Stimulated activated naive CD8-positive, alpha-beta T cell treated with anti-CD3 and anti-CD28 coated beads, Interleukin-15, amount 100 ng/mL, for 72 hours (primary cell): ENCODE measurements at regions not wholly inside any gene's neighbourhood (a gene's known extent, or its start where the extent isn't known, plus 50 kb on each side); places are given as distances from the start of the nearest gene placed in this dataset.

Experiments
- ATAC-seq: fragments of 150-1000 bp; cut with Tn5 transposase; 2 replicates; pipeline ENCODE4 v1.10.0; 2021; ENCODE audit warnings: mild to moderate bottlenecking, moderate library complexity
- DNase-seq, 2 donors: peaks; one replicate each; pipeline ENCODE4 v3.0.0; 2021 to 2022
- H3K27ac Mint-ChIP-seq, 2 donors: one replicate each; pipeline ENCODE4 v1.8.0; 2022; ENCODE audit warnings: mild to moderate bottlenecking in 2 of 2, mixed read lengths in 2 of 2, moderate library complexity in 2 of 2
- H3K27me3 Mint-ChIP-seq: one replicate; pipeline ENCODE4 v1.8.0; 2022; ENCODE audit warnings: mixed read lengths
- H3K4me1 Mint-ChIP-seq: one replicate; pipeline ENCODE4 v1.8.0; 2022; ENCODE audit warnings: mild to moderate bottlenecking, mixed read lengths
- H3K4me3 Mint-ChIP-seq, 2 donors: one replicate each; pipeline ENCODE4 v1.8.0; 2022; ENCODE audit warnings: mild to moderate bottlenecking in 2 of 2, mixed read lengths in 2 of 2, moderate library complexity in 1 of 2
- H3K9me3 Mint-ChIP-seq, 2 donors: one replicate each; pipeline ENCODE4 v1.8.0; 2022; ENCODE audit warnings: mixed read lengths in 2 of 2

- no peak overlapping the region for H3K4me3 Mint-ChIP-seq
- ATAC-seq (no peak), DNase-seq (no peak)
- H3K27me3 Mint-ChIP-seq, result peaks cover 8% of the 10 kb centered on the region
- no peak overlapping the region for H3K27ac Mint-ChIP-seq
- no peaks in the 10 kb centered on the region for H3K9me3 Mint-ChIP-seq
- peaks cover 4% of the 10 kb centered on the region for H3K4me1 Mint-ChIP-seq
Observed at GRCh38 chrX:71000139-71000538, 68.0 kb downstream of the SNX12 start.

- peak in 1 of 2 donors; percentile 8 for DNase-seq
- H3K4me3 Mint-ChIP-seq, result no peak overlapping the region
Observed at GRCh38 chrX:70998411-70999027, 67.6 kb upstream of the SLC7A3 start.

DNA sequence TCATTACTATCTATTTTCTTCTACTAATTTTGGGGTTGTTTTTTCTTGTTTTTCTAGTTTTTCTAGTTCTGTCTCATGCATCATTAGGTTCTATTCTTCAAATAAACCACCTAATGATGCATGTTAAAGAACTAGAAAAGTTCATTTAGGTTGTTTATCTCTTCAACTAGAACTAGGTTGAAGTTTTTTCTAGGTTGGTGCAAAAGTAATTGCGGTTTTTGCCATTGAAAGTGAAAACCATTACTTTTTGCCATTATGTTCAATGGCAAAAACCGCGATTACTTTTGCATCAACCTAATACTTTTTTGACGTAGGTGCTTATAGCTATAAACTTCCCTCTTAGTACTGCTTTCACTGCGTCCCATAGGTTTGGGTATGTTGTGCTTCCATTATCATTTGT is 64.4 kb upstream of the SLC7A3 start:
- Mint-ChIP-seq H3K27me3 (peaks cover 8% of the 10 kb centered on the region), H3K9me3 (peaks cover 0 to 5% of the 10 kb centered on the region in 2 donors), H3K27ac (no peak overlapping the region), H3K4me1 (peaks cover 4% of the 10 kb centered on the region), H3K4me3 (no peak overlapping the region)
- ATAC-seq (no peak), DNase-seq (no peak)

More at GRCh38 chrX:70998411-70999027, 67.6 kb upstream of the SLC7A3 start:
- peaks cover 4% of the 10 kb centered on the region for H3K4me1 Mint-ChIP-seq
- H3K27ac Mint-ChIP-seq, result peak overlapping the region in 1 of 2 donors; percentile 20
- peaks cover 0 to 5% of the 10 kb centered on the region in 2 donors for H3K9me3 Mint-ChIP-seq
- H3K27me3 Mint-ChIP-seq, result peaks cover 8% of the 10 kb centered on the region
- no peak for ATAC-seq

DNA sequence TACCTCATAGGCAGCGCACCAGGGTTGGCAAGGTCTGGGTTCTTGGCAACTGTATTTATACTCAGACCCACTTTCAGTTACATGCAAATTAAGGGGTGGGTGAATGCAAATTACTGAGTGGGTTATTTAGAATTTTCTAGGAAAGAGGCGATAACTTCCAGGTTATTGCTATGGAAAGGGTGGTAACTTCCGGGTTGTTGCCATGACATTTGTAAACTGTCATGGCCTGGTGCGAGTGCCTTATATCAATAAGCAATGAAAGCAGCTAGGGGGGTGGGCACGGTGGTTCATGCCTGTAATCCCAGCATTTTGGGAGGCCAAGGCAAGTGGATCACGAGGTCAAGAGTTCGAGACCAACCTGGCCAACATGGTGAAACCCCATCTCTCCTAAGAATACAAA is 57.5 kb upstream of the SLC7A3 start:
- DNase-seq, result no peak
- ATAC-seq, result no peak
- no peak overlapping the region for H3K27ac Mint-ChIP-seq
- no peak overlapping the region for H3K4me3 Mint-ChIP-seq
- no peaks in the 10 kb centered on the region for H3K4me1 Mint-ChIP-seq
- no peaks in the 10 kb centered on the region for H3K9me3 Mint-ChIP-seq
- H3K27me3 Mint-ChIP-seq, result no peaks in the 10 kb centered on the region
